Activated B cell treated with CpG ODN at 0.5 μM for 24 hours (primary cell): ENCODE measurements at regions not wholly inside any gene's neighbourhood (a gene's known extent, or its start where the extent isn't known, plus 50 kb on each side); places are given as distances from the start of the nearest gene placed in this dataset.

Source experiments
- ATAC-seq: fragments of 200-7000 bp; cut with Tn5 transposase; one replicate; pipeline ENCODE4 v1.10.0; 2021; ENCODE audit warnings: low read depth, mild to moderate bottlenecking, moderate library complexity
- CTCF ChIA-PET: fragments of 350-600 bp; sonication (Branson Sonifier 250); formaldehyde crosslinking; loops from one replicate; lab custom pipeline; 2021; ENCODE audit warnings: antibody characterized with exemption; lab: Charles Lee
- POLR2A ChIA-PET: fragments of 350-600 bp; sonication (Branson Sonifier 250); formaldehyde crosslinking; loops from one replicate; lab custom pipeline; 2021; ENCODE audit warnings: antibody characterized with exemption; lab: Charles Lee
- DNase-seq: peaks from one replicate; pipeline ENCODE4 v3.0.0; 2022
- H3K27ac Mint-ChIP-seq: one replicate; pipeline ENCODE4 v1.8.0; 2020; ENCODE audit warnings: mixed read lengths
- H3K27me3 Mint-ChIP-seq: one replicate; pipeline ENCODE4 v1.8.0; 2021; ENCODE audit warnings: mixed read lengths
- H3K36me3 Mint-ChIP-seq: one replicate; pipeline ENCODE4 v1.8.0; 2021; ENCODE audit warnings: low read depth, mixed read lengths
- H3K4me1 Mint-ChIP-seq: one replicate; pipeline ENCODE4 v1.8.0; 2021; ENCODE audit warnings: mixed read lengths
- H3K4me3 Mint-ChIP-seq: one replicate; pipeline ENCODE4 v1.8.0; 2020; ENCODE audit warnings: mild to moderate bottlenecking, mixed read lengths
- H3K9me3 Mint-ChIP-seq: one replicate; pipeline ENCODE4 v1.8.0; 2020; ENCODE audit warnings: mixed read lengths
- intact Hi-C: fragments of 100-400 bp; cut with micrococcal nuclease; formaldehyde crosslinking; loops from one replicate; pipeline ENCODE4 v1.15.1; 2024
- TF ChIP-seq, protein P1 (sequence below): fragments of 200-600 bp; IDR thresholded peaks from one replicate; pipeline ENCODE4 v1.8.0; 2022; ENCODE audit warnings: antibody characterized with exemption, mild to moderate bottlenecking

DNA sequence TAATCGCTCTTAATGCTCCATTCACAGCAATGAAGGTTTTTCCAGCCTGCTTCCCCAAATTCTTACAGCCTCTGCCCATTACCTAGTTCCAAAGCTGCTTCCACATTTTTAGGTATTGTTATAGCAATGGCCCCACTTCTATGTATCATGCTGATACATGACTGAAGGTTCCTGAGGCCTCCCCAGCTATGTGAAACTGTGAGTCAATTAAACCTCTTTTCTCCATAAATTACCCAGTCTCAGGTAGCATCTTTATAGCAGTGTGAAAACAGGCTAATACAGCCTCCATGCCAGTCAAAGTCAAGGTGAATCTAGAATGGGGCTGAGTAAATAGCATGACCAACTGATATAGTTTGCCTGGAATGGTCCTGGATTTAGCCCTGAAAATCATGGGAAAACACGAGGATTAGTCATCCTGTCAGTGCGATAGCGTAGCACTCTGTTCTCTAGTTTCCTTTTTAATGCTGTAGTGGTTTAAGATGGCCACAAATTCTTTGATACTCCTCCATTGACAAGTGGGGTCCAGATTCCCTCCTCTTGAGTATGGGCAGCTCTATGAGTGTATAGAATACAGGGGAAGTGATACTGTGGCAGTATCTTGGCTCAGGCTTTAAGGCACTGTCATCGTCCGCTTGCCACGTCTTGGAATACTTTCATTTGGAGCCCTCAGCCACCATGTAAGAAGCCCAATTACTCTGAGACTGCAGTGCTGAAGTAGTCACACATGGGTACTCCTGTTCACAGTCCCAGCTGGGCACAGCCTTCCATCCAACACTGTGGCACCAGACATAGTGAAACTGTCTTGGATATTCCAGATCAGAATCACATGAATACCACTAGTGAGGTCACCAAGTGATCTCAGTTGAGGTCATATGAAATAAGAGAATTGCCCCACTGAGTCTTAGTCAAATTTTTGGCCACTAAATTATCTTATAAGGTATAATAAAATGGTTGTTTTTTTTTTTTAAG, 94.0 kb upstream of the PLCL2 start:
- intact Hi-C loops = no loop called here
- peaks cover 5% of the 10 kb centered on the region for H3K27me3 Mint-ChIP-seq
- H3K27ac Mint-ChIP-seq = no peak overlapping the region
- peaks cover 4% of the 10 kb centered on the region for H3K9me3 Mint-ChIP-seq
- H3K36me3 Mint-ChIP-seq = no peaks in the 10 kb centered on the region
- H3K4me3 Mint-ChIP-seq = no peak overlapping the region
- TF ChIP-seq, protein P1, sequence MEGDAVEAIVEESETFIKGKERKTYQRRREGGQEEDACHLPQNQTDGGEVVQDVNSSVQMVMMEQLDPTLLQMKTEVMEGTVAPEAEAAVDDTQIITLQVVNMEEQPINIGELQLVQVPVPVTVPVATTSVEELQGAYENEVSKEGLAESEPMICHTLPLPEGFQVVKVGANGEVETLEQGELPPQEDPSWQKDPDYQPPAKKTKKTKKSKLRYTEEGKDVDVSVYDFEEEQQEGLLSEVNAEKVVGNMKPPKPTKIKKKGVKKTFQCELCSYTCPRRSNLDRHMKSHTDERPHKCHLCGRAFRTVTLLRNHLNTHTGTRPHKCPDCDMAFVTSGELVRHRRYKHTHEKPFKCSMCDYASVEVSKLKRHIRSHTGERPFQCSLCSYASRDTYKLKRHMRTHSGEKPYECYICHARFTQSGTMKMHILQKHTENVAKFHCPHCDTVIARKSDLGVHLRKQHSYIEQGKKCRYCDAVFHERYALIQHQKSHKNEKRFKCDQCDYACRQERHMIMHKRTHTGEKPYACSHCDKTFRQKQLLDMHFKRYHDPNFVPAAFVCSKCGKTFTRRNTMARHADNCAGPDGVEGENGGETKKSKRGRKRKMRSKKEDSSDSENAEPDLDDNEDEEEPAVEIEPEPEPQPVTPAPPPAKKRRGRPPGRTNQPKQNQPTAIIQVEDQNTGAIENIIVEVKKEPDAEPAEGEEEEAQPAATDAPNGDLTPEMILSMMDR = no peak
- peaks cover 20% of the 10 kb centered on the region for H3K4me1 Mint-ChIP-seq
- no peak for ATAC-seq
- ChIA-PET POLR2A (no interaction called here), CTCF (no interaction called here)
- DNase-seq = no peak

DNA sequence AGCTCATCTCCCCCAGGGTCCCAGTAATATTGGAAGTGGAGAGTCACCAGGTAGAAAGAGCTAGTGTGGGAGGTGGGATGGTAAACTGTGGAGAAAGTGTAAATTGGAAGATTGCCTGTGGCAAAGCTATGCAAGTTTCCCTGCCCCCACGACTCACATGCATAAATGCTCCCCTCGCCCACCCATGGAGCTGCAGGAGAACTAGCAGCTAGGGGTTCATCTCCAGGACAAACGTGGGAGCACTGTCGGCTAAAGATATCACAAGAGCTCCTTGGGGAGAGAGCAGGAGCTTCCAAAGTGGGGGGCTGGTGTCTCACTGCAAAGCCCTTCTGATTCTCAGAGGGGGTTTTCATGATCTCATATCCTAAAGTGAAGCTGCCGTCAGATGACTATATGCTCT, 91.4 kb upstream of the PLCL2 start:
- Mint-ChIP-seq H3K27ac (no peak overlapping the region), H3K4me1 (peaks cover 34% of the 10 kb centered on the region), H3K27me3 (peaks cover 5% of the 10 kb centered on the region), H3K9me3 (peaks cover 4% of the 10 kb centered on the region), H3K36me3 (no peaks in the 10 kb centered on the region), H3K4me3 (no peak overlapping the region)
- no peak for ATAC-seq
- intact Hi-C loops = no loop called here
- DNase-seq = no peak
- TF ChIP-seq, protein P1 = no peak
- CTCF ChIA-PET = no interaction called here
- POLR2A ChIA-PET = no interaction called here

- CTCF ChIA-PET = no interaction called here
- ATAC-seq = no peak
Measured at GRCh38 chr3:16794257-16794656, 90.5 kb upstream of the PLCL2 start.

DNA sequence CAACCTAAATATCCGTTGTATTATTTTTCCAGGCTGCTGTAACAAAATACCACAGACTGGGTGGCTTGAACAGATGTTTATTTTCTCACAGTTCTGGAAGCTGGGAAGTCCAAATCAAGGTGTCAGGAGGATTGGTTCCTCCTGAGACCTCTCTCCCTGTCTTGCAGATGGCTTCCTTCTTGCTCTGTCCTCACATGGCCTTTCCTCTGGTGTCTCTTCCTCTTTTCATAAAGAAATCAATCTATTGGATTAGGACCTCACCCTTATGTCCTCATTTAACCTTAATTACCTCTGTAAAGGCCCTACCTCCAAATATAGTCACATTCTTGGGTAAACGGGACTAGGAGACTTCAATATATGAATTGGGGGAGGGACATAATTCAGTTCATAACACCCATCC, 89.2 kb upstream of the PLCL2 start:
- ATAC-seq (no peak), DNase-seq (no peak)
- H3K36me3 Mint-ChIP-seq = no peaks in the 10 kb centered on the region
- peaks cover 5% of the 10 kb centered on the region for H3K27me3 Mint-ChIP-seq
- H3K4me3 Mint-ChIP-seq = no peak overlapping the region
- TF ChIP-seq, protein P1 = no peak
- H3K27ac Mint-ChIP-seq = no peak overlapping the region
- POLR2A ChIA-PET = no interaction called here
- CTCF ChIA-PET = no interaction called here
- H3K9me3 Mint-ChIP-seq = no peaks in the 10 kb centered on the region
- intact Hi-C loops = no loop called here
- peaks cover 24% of the 10 kb centered on the region for H3K4me1 Mint-ChIP-seq

More at GRCh38 chr3:16794257-16794656, 90.5 kb upstream of the PLCL2 start:
- Mint-ChIP-seq H3K36me3 (no peaks in the 10 kb centered on the region), H3K4me3 (no peak overlapping the region), H3K27ac (no peak overlapping the region), H3K4me1 (peaks cover 24% of the 10 kb centered on the region), H3K27me3 (peaks cover 5% of the 10 kb centered on the region), H3K9me3 (no peaks in the 10 kb centered on the region)
- TF ChIP-seq, protein P1 = no peak
- POLR2A ChIA-PET = no interaction called here
- no peak for DNase-seq
- intact Hi-C loops = no loop called here

GRCh38 chr3:16797831-16798230, 86.9 kb upstream of the PLCL2 start:
- no peaks in the 10 kb centered on the region for H3K27me3 Mint-ChIP-seq
- POLR2A ChIA-PET = no interaction called here
- no peak overlapping the region for H3K4me3 Mint-ChIP-seq
- ATAC-seq (no peak), DNase-seq (no peak)
- H3K4me1 Mint-ChIP-seq = peaks cover 45% of the 10 kb centered on the region
- no peak overlapping the region for H3K27ac Mint-ChIP-seq
- CTCF ChIA-PET = no interaction called here
- H3K9me3 Mint-ChIP-seq = no peaks in the 10 kb centered on the region
- TF ChIP-seq, protein P1 = no peak
- intact Hi-C loops = no loop called here
- no peaks in the 10 kb centered on the region for H3K36me3 Mint-ChIP-seq
